GM12878 (cell line): ENCODE measurements at regions not wholly inside any gene's neighbourhood (a gene's known extent, or its start where the extent isn't known, plus 50 kb on each side); places are given as distances from the start of the nearest gene placed in this dataset.

Experiments used
- CREB1 ChIP-seq: IDR thresholded peaks from 2 replicates; pipeline ENCODE4 v1.6.1; 2012; ENCODE audit warnings: low read depth, mild to moderate bottlenecking, inconsistent platforms
- IRF4 ChIP-seq: IDR thresholded peaks from 2 replicates; pipeline ENCODE4 v1.6.1; 2011; ENCODE audit warnings: low read depth, low read length
- TF ChIP-seq, protein P1 (sequence below), 3 experiments: IDR thresholded peaks in 2 of 3; conservative IDR thresholded peaks in 1 of 3; 2 replicates each; pipeline ENCODE4 v1.5.1; 2011; ENCODE audit warnings: low read depth in 3 of 3, low read length in 3 of 3, mild to moderate bottlenecking in 3 of 3, control low read depth in 2 of 3, moderate library complexity in 2 of 3, inconsistent platforms in 1 of 3, mixed read lengths in 1 of 3; ENCODE audit not compliant: control insufficient read depth in 2 of 3, insufficient read depth in 1 of 3; ENCODE audit errors: extremely low read depth in 1 of 3
- TF ChIP-seq, protein P2 (sequence below): fragments of 450-650 bp; formaldehyde crosslinking; IDR thresholded peaks from 2 replicates; pipeline ENCODE4 v1.5.0; 2022; ENCODE audit warnings: mild to moderate bottlenecking, missing genetic modification characterization
- TF ChIP-seq, protein P3 (sequence below): IDR thresholded peaks from 2 replicates; pipeline ENCODE4 v1.6.1; 2012; ENCODE audit warnings: low read depth, low read length, improper control_type of control experiment

DNA sequence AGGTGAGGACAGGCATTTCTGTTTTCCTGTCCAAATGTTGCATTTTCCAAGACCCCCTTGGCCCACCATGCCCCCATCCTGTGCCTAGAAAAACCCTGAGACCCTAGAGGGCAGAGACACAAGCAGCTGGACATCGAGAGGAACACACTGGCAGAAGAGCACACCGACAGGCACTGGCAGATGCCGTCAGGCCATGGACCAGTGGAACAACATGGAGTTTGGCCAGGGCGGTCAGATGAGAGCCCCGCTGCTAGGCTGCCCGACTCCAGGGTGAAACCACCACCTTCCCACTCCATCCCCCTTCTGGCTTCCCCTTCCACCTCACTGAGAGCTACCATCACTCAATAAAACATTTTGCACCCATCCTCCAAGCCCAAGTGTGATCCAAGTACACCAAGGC, 438.4 kb downstream of the SIPA1L2 start:
- TF ChIP-seq, protein P1, sequence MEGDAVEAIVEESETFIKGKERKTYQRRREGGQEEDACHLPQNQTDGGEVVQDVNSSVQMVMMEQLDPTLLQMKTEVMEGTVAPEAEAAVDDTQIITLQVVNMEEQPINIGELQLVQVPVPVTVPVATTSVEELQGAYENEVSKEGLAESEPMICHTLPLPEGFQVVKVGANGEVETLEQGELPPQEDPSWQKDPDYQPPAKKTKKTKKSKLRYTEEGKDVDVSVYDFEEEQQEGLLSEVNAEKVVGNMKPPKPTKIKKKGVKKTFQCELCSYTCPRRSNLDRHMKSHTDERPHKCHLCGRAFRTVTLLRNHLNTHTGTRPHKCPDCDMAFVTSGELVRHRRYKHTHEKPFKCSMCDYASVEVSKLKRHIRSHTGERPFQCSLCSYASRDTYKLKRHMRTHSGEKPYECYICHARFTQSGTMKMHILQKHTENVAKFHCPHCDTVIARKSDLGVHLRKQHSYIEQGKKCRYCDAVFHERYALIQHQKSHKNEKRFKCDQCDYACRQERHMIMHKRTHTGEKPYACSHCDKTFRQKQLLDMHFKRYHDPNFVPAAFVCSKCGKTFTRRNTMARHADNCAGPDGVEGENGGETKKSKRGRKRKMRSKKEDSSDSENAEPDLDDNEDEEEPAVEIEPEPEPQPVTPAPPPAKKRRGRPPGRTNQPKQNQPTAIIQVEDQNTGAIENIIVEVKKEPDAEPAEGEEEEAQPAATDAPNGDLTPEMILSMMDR (IDR thresholded peaks at IDR 0.05 in 2 of 3, conservative IDR thresholded peaks at IDR 0.05 in 1 of 3; ENCODE audit: control insufficient read depth in 2 of 3, extremely low read depth in 1 of 3, insufficient read depth in 1 of 3, low read depth in 3 of 3, low read length in 3 of 3): no peak
- TF ChIP-seq IRF4: no peak
- TF ChIP-seq, protein P2, sequence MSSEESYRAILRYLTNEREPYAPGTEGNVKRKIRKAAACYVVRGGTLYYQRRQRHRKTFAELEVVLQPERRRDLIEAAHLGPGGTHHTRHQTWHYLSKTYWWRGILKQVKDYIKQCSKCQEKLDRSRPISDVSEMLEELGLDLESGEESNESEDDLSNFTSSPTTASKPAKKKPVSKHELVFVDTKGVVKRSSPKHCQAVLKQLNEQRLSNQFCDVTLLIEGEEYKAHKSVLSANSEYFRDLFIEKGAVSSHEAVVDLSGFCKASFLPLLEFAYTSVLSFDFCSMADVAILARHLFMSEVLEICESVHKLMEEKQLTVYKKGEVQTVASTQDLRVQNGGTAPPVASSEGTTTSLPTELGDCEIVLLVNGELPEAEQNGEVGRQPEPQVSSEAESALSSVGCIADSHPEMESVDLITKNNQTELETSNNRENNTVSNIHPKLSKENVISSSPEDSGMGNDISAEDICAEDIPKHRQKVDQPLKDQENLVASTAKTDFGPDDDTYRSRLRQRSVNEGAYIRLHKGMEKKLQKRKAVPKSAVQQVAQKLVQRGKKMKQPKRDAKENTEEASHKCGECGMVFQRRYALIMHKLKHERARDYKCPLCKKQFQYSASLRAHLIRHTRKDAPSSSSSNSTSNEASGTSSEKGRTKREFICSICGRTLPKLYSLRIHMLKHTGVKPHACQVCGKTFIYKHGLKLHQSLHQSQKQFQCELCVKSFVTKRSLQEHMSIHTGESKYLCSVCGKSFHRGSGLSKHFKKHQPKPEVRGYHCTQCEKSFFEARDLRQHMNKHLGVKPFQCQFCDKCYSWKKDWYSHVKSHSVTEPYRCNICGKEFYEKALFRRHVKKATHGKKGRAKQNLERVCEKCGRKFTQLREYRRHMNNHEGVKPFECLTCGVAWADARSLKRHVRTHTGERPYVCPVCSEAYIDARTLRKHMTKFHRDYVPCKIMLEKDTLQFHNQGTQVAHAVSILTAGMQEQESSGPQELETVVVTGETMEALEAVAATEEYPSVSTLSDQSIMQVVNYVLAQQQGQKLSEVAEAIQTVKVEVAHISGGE: no peak
- TF ChIP-seq, protein P3, sequence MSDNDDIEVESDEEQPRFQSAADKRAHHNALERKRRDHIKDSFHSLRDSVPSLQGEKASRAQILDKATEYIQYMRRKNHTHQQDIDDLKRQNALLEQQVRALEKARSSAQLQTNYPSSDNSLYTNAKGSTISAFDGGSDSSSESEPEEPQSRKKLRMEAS: no peak
- TF ChIP-seq CREB1: no peak
